ENCODE measurements at regions not wholly inside any gene's neighbourhood (a gene's known extent, or its start where the extent isn't known, plus 50 kb on each side); places are given as distances from the start of the nearest gene placed in this dataset.

GRCh38 chr2:156826341-156826933, 390.3 kb downstream of the GPD2 start:
- no peaks in the 10 kb centered on the region for H3K4me1 ChIP-seq (ENCODE audit: insufficient read depth, poor library complexity, severe bottlenecking)
- no peaks in the 10 kb centered on the region for H3K27me3 ChIP-seq (ENCODE audit: insufficient read depth, poor library complexity, severe bottlenecking)
- no peak overlapping the region for H3K27ac ChIP-seq (ENCODE audit: poor library complexity, severe bottlenecking)
- DNase-seq (ENCODE audit: low spot score) (no peak), ATAC-seq (ENCODE audit: low read depth) (peak; percentile 36; the same call in 1 of the 3 replicates)
- TF ChIP-seq CTCF (IDR thresholded peaks at IDR 0.05; ENCODE audit: poor library complexity, severe bottlenecking) = no peak
- H3K9me3 ChIP-seq (ENCODE audit: severe bottlenecking) = no peaks in the 10 kb centered on the region
- H3K4me3 ChIP-seq (ENCODE audit: severe bottlenecking) = no peak overlapping the region
- no peaks in the 10 kb centered on the region for H3K36me3 ChIP-seq (ENCODE audit: low read depth)

GRCh38 chr2:156834431-156834830, 398.3 kb downstream of the GPD2 start:
- Histone ChIP-seq H3K9me3 (ENCODE audit: severe bottlenecking) (peaks cover 4% of the 10 kb centered on the region), H3K27me3 (ENCODE audit: insufficient read depth, poor library complexity, severe bottlenecking) (no peaks in the 10 kb centered on the region), H3K36me3 (ENCODE audit: low read depth) (no peaks in the 10 kb centered on the region), H3K27ac (ENCODE audit: poor library complexity, severe bottlenecking) (no peak overlapping the region), H3K4me3 (ENCODE audit: severe bottlenecking) (no peak overlapping the region), H3K4me1 (ENCODE audit: insufficient read depth, poor library complexity, severe bottlenecking) (no peaks in the 10 kb centered on the region)
- ATAC-seq (ENCODE audit: low read depth) (no peak), DNase-seq (ENCODE audit: low spot score) (no peak)
- no peak for TF ChIP-seq CTCF (IDR thresholded peaks at IDR 0.05; ENCODE audit: poor library complexity, severe bottlenecking)

GRCh38 chr2:156837635-156838370, 401.6 kb downstream of the GPD2 start:
- TF ChIP-seq CTCF (IDR thresholded peaks at IDR 0.05; ENCODE audit: poor library complexity, severe bottlenecking) = no peak

DNA sequence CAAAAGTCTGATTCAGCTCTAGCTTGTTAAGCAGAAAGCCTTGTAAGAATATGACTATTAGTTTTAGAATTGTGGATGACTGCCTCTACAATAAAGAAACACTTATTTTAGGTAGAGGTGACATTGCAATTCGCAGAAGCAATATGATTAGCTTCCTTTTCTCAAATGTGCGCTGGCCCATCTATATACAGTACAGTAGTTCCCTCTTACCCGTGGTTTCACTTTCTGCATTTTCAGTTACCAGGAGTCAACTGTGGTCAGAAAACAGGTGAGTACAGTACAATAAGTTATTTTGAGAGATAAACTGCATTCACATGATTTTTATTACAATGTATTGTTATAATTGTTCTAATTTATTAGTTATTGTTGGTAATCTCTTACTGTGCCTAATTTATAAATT, 405.1 kb downstream of the GPD2 start:
- DNase-seq (ENCODE audit: low spot score) (no peak), ATAC-seq (ENCODE audit: low read depth) (no peak)
- no peak for TF ChIP-seq CTCF (IDR thresholded peaks at IDR 0.05; ENCODE audit: poor library complexity, severe bottlenecking)
- no peaks in the 10 kb centered on the region for H3K36me3 ChIP-seq (ENCODE audit: low read depth)
- no peak overlapping the region for H3K27ac ChIP-seq (ENCODE audit: poor library complexity, severe bottlenecking)
- H3K4me3 ChIP-seq (ENCODE audit: severe bottlenecking) = no peak overlapping the region
- no peaks in the 10 kb centered on the region for H3K4me1 ChIP-seq (ENCODE audit: insufficient read depth, poor library complexity, severe bottlenecking)
- no peaks in the 10 kb centered on the region for H3K9me3 ChIP-seq (ENCODE audit: severe bottlenecking)
- H3K27me3 ChIP-seq (ENCODE audit: insufficient read depth, poor library complexity, severe bottlenecking) = no peaks in the 10 kb centered on the region

More at GRCh38 chr2:156837635-156838370, 401.6 kb downstream of the GPD2 start:
- Histone ChIP-seq H3K4me3 (ENCODE audit: severe bottlenecking) (no peak overlapping the region), H3K36me3 (ENCODE audit: low read depth) (no peaks in the 10 kb centered on the region), H3K27ac (ENCODE audit: poor library complexity, severe bottlenecking) (no peak overlapping the region), H3K27me3 (ENCODE audit: insufficient read depth, poor library complexity, severe bottlenecking) (no peaks in the 10 kb centered on the region), H3K4me1 (ENCODE audit: insufficient read depth, poor library complexity, severe bottlenecking) (no peaks in the 10 kb centered on the region), H3K9me3 (ENCODE audit: severe bottlenecking) (peaks cover 4% of the 10 kb centered on the region)
- ATAC-seq (ENCODE audit: low read depth) (no peak), DNase-seq (ENCODE audit: low spot score) (no peak)
